ENCODE measurements at regions not wholly inside any gene's neighbourhood (a gene's known extent, or its start where the extent isn't known, plus 50 kb on each side); places are given as distances from the start of the nearest gene placed in this dataset.

- no peak for TF ChIP-seq CTCF (IDR thresholded peaks at IDR 0.05)
- TF ChIP-seq POLR2AphosphoS5 (IDR thresholded peaks at IDR 0.05; ENCODE audit: low read depth, low read length), result no peak
- no peak for TF ChIP-seq SIN3A (IDR thresholded peaks at IDR 0.05; ENCODE audit: borderline replicate concordance, insufficient read depth, low read depth, low read length)
- TF ChIP-seq, protein P1, sequence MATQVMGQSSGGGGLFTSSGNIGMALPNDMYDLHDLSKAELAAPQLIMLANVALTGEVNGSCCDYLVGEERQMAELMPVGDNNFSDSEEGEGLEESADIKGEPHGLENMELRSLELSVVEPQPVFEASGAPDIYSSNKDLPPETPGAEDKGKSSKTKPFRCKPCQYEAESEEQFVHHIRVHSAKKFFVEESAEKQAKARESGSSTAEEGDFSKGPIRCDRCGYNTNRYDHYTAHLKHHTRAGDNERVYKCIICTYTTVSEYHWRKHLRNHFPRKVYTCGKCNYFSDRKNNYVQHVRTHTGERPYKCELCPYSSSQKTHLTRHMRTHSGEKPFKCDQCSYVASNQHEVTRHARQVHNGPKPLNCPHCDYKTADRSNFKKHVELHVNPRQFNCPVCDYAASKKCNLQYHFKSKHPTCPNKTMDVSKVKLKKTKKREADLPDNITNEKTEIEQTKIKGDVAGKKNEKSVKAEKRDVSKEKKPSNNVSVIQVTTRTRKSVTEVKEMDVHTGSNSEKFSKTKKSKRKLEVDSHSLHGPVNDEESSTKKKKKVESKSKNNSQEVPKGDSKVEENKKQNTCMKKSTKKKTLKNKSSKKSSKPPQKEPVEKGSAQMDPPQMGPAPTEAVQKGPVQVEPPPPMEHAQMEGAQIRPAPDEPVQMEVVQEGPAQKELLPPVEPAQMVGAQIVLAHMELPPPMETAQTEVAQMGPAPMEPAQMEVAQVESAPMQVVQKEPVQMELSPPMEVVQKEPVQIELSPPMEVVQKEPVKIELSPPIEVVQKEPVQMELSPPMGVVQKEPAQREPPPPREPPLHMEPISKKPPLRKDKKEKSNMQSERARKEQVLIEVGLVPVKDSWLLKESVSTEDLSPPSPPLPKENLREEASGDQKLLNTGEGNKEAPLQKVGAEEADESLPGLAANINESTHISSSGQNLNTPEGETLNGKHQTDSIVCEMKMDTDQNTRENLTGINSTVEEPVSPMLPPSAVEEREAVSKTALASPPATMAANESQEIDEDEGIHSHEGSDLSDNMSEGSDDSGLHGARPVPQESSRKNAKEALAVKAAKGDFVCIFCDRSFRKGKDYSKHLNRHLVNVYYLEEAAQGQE (IDR thresholded peaks at IDR 0.05; ENCODE audit: insufficient read depth in 1 of 2, low read depth in 2 of 2, low read length in 1 of 2), result no peak
These were observed 343.3 kb upstream of the AKR1E2 start for GRCh38 chr10:4482659-4483058.

Data from Panc1 (cell line).